Nephron progenitor cell (in vitro differentiated cells): ENCODE measurements at regions not wholly inside any gene's neighbourhood (a gene's known extent, or its start where the extent isn't known, plus 50 kb on each side); places are given as distances from the start of the nearest gene placed in this dataset.

ENCODE experiments used
- DNase-seq: peaks from one replicate; pipeline ENCODE4 v3.0.0; 2021
- H3K27ac Mint-ChIP-seq: 2 replicates; pipeline ENCODE4 v1.8.0; 2021; ENCODE audit warnings: mild to moderate bottlenecking, moderate library complexity, mixed read lengths
- H3K27me3 Mint-ChIP-seq: 2 replicates; pipeline ENCODE4 v1.8.0; 2021; ENCODE audit warnings: mild to moderate bottlenecking, low read depth, mixed read lengths; ENCODE audit not compliant: poor library complexity
- H3K36me3 Mint-ChIP-seq: 2 replicates; pipeline ENCODE4 v1.8.0; 2021; ENCODE audit warnings: low read depth, mixed read lengths
- H3K4me1 Mint-ChIP-seq: 2 replicates; pipeline ENCODE4 v1.8.0; 2021; ENCODE audit warnings: mixed read lengths
- H3K4me3 Mint-ChIP-seq: 2 replicates; pipeline ENCODE4 v1.8.0; 2021; ENCODE audit warnings: mild to moderate bottlenecking, moderate library complexity, mixed read lengths
- H3K9me3 Mint-ChIP-seq: 2 replicates; pipeline ENCODE4 v1.8.0; 2021; ENCODE audit warnings: mild to moderate bottlenecking, moderate library complexity, mixed read lengths
- TF ChIP-seq, protein P1 (sequence below): fragments of 200-600 bp; sonication (generic); IDR thresholded peaks from 2 replicates; pipeline ENCODE4 v1.5.0; 2021; ENCODE audit warnings: antibody characterized with exemption

DNA sequence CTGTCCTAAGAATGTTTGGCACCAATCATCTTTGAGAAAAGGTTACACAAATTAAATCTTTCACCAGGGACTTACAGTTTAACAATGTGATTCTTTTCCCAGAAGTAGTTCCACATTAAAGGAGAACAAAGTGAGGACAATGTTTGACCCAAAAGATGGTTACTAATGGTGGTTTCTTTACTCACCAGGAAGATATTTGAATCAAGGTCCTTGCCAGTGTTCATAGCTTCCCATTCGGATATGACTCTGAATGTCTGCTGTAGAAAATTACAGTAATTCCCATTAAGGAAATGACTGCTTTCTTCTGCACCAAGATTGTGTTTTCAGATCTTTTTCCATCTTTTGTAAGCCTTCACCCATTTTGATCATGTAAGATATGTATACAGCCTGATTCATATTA, 114.6 kb upstream of the ADAMTSL1 start:
- Mint-ChIP-seq H3K4me1 (peaks cover 18% of the 10 kb centered on the region), H3K36me3 (no peaks in the 10 kb centered on the region), H3K27ac (no peak overlapping the region), H3K4me3 (no peak overlapping the region), H3K9me3 (no peaks in the 10 kb centered on the region), H3K27me3 (peaks cover 13% of the 10 kb centered on the region)
- TF ChIP-seq, protein P1, sequence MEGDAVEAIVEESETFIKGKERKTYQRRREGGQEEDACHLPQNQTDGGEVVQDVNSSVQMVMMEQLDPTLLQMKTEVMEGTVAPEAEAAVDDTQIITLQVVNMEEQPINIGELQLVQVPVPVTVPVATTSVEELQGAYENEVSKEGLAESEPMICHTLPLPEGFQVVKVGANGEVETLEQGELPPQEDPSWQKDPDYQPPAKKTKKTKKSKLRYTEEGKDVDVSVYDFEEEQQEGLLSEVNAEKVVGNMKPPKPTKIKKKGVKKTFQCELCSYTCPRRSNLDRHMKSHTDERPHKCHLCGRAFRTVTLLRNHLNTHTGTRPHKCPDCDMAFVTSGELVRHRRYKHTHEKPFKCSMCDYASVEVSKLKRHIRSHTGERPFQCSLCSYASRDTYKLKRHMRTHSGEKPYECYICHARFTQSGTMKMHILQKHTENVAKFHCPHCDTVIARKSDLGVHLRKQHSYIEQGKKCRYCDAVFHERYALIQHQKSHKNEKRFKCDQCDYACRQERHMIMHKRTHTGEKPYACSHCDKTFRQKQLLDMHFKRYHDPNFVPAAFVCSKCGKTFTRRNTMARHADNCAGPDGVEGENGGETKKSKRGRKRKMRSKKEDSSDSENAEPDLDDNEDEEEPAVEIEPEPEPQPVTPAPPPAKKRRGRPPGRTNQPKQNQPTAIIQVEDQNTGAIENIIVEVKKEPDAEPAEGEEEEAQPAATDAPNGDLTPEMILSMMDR, result no peak
- no peak for DNase-seq

DNA sequence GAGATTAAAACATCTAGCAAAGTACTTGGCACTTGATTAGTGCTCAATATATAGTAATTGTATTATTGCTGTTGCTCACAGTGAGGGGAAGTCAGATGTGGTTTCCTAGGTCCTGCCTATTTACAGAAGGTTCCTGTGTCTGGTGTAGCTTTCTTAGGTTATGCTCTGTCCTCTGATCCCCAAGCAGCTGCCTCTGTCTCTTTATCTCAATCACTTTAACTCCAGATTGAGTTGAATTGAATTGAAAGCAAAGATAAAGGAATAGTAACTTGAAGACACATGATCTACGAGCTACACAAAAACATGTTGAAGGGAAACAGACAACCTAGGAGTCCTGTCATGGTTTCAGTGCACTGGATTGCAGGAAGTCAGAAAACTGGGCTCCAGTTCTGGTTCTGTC, 113.9 kb upstream of the ADAMTSL1 start:
- Mint-ChIP-seq H3K9me3 (no peaks in the 10 kb centered on the region), H3K4me1 (peaks cover 23% of the 10 kb centered on the region), H3K27me3 (peaks cover 19% of the 10 kb centered on the region), H3K27ac (peak overlapping the region; percentile 14), H3K4me3 (no peak overlapping the region), H3K36me3 (no peaks in the 10 kb centered on the region)
- TF ChIP-seq, protein P1, result no peak
- no peak for DNase-seq

DNA sequence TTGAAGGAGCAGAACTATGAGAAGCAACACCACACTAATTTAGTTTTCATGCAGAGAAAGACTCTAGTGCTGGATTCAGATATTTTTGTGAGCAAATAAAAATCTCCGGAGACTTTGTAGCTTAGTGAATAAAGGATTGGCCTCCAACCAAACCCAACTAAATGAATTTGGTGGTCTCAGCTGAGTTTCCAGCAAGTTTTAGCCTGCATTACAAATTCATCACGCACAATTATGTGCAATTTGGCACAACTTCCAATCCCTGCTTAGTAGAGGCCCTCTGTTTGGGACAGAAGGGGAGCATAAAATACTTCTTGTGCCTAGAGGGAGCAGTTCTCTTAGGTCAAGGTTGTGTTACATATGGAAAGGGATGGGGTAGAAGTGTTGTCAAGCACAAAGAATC, 112.3 kb upstream of the ADAMTSL1 start:
- Mint-ChIP-seq H3K9me3 (no peaks in the 10 kb centered on the region), H3K36me3 (no peaks in the 10 kb centered on the region), H3K4me3 (no peak overlapping the region), H3K4me1 (peaks cover 23% of the 10 kb centered on the region), H3K27me3 (peaks cover 13% of the 10 kb centered on the region), H3K27ac (no peak overlapping the region)
- TF ChIP-seq, protein P1, result no peak
- no peak for DNase-seq

DNA sequence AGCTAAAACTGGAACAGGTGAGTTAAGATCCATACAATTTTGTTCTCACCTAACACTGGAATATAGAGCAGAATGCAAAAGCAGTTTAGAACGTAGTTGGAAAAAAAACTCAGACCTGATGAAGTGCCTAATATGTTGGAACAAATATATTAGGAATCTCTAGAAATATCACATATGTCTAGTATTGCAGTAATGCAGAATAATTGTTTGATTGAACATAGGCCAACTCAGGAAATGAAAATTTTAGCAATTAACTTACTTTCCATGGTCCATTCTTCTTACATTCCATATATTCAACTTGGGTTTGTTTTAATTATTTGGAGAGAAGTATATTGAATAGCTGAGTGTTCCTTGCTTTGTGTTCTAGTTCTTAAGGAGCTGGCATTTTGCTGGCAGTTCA, 111.8 kb upstream of the ADAMTSL1 start:
- H3K4me1 Mint-ChIP-seq, result peaks cover 23% of the 10 kb centered on the region
- TF ChIP-seq, protein P1, result no peak
- no peaks in the 10 kb centered on the region for H3K36me3 Mint-ChIP-seq
- H3K27ac Mint-ChIP-seq, result no peak overlapping the region
- no peak overlapping the region for H3K4me3 Mint-ChIP-seq
- no peaks in the 10 kb centered on the region for H3K9me3 Mint-ChIP-seq
- H3K27me3 Mint-ChIP-seq, result peaks cover 13% of the 10 kb centered on the region
- no peak for DNase-seq

DNA sequence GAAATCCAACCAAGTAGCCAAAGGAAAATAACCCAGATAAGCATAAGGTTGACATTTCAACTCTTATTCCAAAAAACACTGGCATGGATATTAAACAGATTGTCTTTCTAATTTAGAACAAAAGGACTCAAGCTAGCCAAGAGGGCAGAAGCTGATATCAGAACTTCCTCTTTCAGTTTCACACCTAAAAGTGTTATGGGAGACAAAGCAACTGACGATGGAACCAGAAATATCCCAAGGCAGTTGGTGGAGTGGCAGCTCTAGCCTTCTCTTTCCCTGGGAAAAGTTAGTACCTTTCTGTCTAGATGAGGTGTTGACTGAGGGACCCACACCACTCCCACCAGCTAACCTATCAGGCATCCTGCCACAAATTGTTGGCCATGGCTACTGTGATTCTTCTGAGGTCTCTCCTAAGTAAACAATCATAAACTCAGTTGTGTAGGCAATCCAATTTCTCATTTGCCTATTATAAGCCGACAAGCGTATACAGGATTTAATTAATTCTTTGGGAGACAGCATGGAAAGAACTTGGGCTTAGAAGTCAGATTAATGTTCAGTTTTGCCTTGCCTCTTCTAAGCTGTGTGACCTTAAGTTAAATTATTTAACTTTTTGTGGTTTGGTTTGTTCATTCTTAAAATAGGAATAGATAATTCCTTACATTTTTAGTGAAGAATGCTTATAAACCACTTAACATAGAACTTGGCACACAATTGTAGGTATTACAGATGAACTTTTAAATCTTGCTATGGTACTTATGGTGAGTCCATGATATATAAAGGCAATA, 110.9 kb upstream of the ADAMTSL1 start:
- Mint-ChIP-seq H3K36me3 (no peaks in the 10 kb centered on the region), H3K4me1 (peaks cover 23% of the 10 kb centered on the region), H3K9me3 (no peaks in the 10 kb centered on the region), H3K27me3 (peaks cover 10% of the 10 kb centered on the region), H3K27ac (no peak overlapping the region), H3K4me3 (no peak overlapping the region)
- TF ChIP-seq, protein P1, result no peak
- DNase-seq, result no peak

DNA sequence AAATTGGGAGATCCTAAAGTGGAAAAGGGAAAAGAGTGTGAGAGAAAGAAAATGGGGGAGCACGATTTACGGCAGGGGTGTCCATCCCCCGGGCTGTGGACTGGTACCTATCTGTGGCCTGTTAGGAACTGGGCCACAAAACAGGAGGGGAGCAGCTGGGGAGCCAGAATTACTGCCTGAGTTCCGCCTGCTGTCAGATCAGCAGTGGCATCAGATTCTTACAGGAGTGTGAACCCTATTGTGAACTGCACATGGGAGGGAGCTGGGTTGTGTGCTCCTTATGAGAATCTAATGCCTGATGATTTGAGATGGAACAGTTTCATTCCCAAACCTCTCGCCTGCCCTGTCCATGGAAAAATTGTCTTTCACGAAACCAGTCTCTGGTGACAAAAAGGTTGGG, 108.3 kb upstream of the ADAMTSL1 start:
- Mint-ChIP-seq H3K27me3 (peaks cover 10% of the 10 kb centered on the region), H3K36me3 (no peaks in the 10 kb centered on the region), H3K9me3 (no peaks in the 10 kb centered on the region), H3K27ac (no peak overlapping the region), H3K4me1 (peaks cover 13% of the 10 kb centered on the region), H3K4me3 (no peak overlapping the region)
- DNase-seq, result no peak
- TF ChIP-seq, protein P1, result no peak
